Hepatocyte (in vitro differentiated cells): ENCODE measurements at regions not wholly inside any gene's neighbourhood (a gene's known extent, or its start where the extent isn't known, plus 50 kb on each side); places are given as distances from the start of the nearest gene placed in this dataset.

ENCODE experiments used
- DNase-seq: peaks from one replicate; pipeline ENCODE4 v3.0.0-alpha.2; 2016; ENCODE audit warnings: low spot score
- H2AFZ ChIP-seq: fragments of 200-600 bp; sonication (generic); 2 replicates; pipeline ENCODE4 v1.6.0; 2016; ENCODE audit warnings: antibody characterized with exemption, mild to moderate bottlenecking
- H3K27ac ChIP-seq: fragments of 200-600 bp; sonication (generic); 2 replicates; pipeline ENCODE4 v1.5.1; 2016; ENCODE audit warnings: mild to moderate bottlenecking
- H3K27me3 ChIP-seq: fragments of 200-600 bp; sonication (generic); 2 replicates; pipeline ENCODE4 v1.6.1; 2016
- H3K36me3 ChIP-seq: fragments of 200-600 bp; sonication (generic); replicated peaks from 2 replicates; pipeline ENCODE4 v1.5.1; 2016; ENCODE audit warnings: low read depth; ENCODE audit not compliant: insufficient read depth
- H3K4me1 ChIP-seq: fragments of 200-600 bp; sonication (generic); 2 replicates; pipeline ENCODE4 v1.5.1; 2016; ENCODE audit warnings: mild to moderate bottlenecking, moderate library complexity; ENCODE audit not compliant: insufficient read depth
- H3K4me2 ChIP-seq: fragments of 200-600 bp; sonication (generic); 2 replicates; pipeline ENCODE4 v1.6.0; 2016
- H3K4me3 ChIP-seq: fragments of 200-600 bp; sonication (generic); 2 replicates; pipeline ENCODE4 v1.5.1; 2016; ENCODE audit warnings: mild to moderate bottlenecking
- H3K79me2 ChIP-seq: fragments of 200-600 bp; sonication (generic); 2 replicates; pipeline ENCODE4 v1.6.0; 2017; ENCODE audit warnings: mild to moderate bottlenecking
- H3K9me2 ChIP-seq: fragments of 200-600 bp; sonication (generic); replicated peaks from 2 replicates; pipeline ENCODE4 v1.6.0; 2017; ENCODE audit warnings: mild to moderate bottlenecking; ENCODE audit not compliant: insufficient read depth
- H3K9me3 ChIP-seq: fragments of 200-600 bp; sonication (generic); 2 replicates; pipeline ENCODE4 v1.5.1; 2016; ENCODE audit warnings: low read depth, mild to moderate bottlenecking
- H4K20me1 ChIP-seq: fragments of 200-600 bp; sonication (generic); 2 replicates; pipeline ENCODE4 v1.6.0; 2016; ENCODE audit warnings: mild to moderate bottlenecking; ENCODE audit not compliant: insufficient read depth, poor library complexity, severe bottlenecking
- EZH2 ChIP-seq: fragments of 200-600 bp; sonication (generic); IDR thresholded peaks from 2 replicates; pipeline ENCODE4 v1.6.1; 2016; ENCODE audit warnings: antibody characterized with exemption, mild to moderate bottlenecking, borderline replicate concordance
- EZH2phosphoT487 ChIP-seq: fragments of 200-600 bp; sonication (generic); IDR thresholded peaks from one replicate; pipeline ENCODE4 v1.6.1; 2018; ENCODE audit warnings: antibody characterized with exemption, mild to moderate bottlenecking, low read depth, moderate library complexity; ENCODE audit not compliant: unreplicated experiment, severe bottlenecking
- WGBS: methylation state at CpG from one replicate; pipeline ENCODE4 v1.1.6; 2016; ENCODE audit warnings: low lambda C conversion rate; ENCODE audit errors: missing lambda C conversion rate; 5-methylcytosine and 5-hydroxymethylcytosine counted together
- TF ChIP-seq, protein P1 (sequence below): fragments of 200-600 bp; sonication (generic); IDR thresholded peaks from 2 replicates; pipeline ENCODE4 v1.5.1; 2016; ENCODE audit warnings: antibody characterized with exemption, mild to moderate bottlenecking; ENCODE audit not compliant: poor library complexity

DNA sequence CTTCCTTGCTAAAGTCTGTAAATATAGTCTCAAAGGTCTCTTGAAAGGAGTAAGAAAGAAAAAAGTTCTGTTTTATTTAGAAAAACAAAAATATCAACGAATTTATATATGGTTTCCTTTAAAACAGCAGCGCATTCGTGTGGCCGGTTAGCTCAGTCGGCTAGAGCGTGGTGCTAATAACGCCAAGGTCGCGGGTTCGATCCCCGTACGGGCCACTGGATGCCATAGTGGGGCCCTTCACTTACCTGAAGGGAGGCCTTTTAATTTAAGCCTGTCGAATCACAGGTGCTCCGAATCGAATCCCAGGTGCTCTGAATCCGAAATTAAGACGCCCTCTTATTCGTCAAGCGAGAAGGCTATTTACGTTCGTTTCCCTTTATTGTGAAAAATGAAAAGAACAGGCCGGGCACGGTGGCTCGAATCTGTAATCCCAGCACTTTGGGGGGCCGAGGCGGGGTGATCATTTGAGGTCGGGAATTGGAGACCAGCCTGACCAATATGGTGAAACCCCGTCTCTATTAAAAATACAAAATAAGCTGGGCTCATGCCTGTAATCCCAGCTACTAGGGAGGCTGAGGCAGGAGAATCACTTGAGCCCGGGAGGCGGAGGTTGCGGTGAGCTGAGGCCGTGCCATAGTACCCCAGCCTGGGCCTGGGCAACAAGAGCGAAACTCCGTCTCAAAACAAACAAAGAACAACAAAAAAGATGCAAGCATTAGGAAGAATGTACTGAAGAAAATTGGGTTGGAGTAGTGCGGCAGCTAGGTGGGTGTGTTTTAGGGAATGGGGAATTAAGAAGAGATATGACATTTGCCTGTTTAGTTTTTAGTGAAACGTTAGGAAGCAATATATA, 195.8 kb upstream of the ZNF184 start:
- Histone ChIP-seq H3K4me1 (peaks cover 17% of the 10 kb centered on the region), H3K36me3 (no peaks in the 10 kb centered on the region), H4K20me1 (no peaks in the 10 kb centered on the region), H3K4me3 (peak overlapping the region; percentile 7), H3K27ac (no peak overlapping the region), H3K9me2 (no peaks in the 10 kb centered on the region), H3K9me3 (no peaks in the 10 kb centered on the region), H3K4me2 (peak overlapping the region; percentile 76), H2AFZ (peak overlapping the region; percentile 36), H3K27me3 (peaks cover 26% of the 10 kb centered on the region), H3K79me2 (no peaks in the 10 kb centered on the region)
- peak; percentile 79 for DNase-seq
- WGBS: 3% methylated on average over 36 of the region's 36 CpGs
- TF ChIP-seq EZH2phosphoT487: no peak
- no peak for TF ChIP-seq EZH2
- TF ChIP-seq, protein P1, sequence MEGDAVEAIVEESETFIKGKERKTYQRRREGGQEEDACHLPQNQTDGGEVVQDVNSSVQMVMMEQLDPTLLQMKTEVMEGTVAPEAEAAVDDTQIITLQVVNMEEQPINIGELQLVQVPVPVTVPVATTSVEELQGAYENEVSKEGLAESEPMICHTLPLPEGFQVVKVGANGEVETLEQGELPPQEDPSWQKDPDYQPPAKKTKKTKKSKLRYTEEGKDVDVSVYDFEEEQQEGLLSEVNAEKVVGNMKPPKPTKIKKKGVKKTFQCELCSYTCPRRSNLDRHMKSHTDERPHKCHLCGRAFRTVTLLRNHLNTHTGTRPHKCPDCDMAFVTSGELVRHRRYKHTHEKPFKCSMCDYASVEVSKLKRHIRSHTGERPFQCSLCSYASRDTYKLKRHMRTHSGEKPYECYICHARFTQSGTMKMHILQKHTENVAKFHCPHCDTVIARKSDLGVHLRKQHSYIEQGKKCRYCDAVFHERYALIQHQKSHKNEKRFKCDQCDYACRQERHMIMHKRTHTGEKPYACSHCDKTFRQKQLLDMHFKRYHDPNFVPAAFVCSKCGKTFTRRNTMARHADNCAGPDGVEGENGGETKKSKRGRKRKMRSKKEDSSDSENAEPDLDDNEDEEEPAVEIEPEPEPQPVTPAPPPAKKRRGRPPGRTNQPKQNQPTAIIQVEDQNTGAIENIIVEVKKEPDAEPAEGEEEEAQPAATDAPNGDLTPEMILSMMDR: no peak

DNA sequence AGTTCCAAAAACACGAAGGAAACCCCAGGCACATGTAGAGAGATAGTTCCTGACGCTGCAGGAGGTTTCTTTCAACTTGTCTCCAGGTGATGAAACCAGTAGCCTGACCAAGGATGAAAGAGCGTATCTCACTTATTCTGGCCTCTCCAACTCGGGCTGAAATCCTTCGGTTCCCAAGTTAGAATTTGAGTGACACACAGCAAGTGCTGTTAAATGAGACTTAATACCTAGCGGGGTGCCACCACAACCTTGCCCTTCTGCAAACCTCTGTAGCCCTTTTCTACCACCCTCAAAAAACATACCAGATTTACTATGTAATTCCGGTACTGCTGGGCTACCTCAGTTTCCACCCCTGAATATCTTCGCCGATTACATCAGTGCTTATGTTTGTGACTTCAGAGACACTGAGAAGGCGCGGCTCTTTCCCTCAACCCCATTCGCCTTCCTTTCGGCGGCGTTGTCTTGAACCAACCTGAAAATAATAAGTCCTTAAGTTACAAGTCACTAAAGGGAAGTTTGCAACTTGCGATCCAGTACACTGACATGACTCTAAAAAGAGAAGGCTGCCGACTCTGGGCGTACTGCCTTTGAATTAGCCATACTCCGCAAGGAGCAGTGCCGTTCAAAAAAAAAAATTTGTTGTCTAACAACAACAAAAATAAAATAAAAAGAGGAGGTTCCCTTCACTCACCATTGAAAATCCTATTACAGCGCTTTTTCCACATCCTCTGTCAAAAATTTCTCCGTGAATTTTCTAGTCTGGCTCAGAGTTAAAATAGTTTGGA, 194.9 kb upstream of the ZNF184 start:
- Histone ChIP-seq H3K9me2 (no peaks in the 10 kb centered on the region), H3K27ac (no peak overlapping the region), H3K4me2 (peak overlapping the region; percentile 76), H2AFZ (peak overlapping the region; percentile 2), H3K4me1 (peaks cover 17% of the 10 kb centered on the region), H3K9me3 (no peaks in the 10 kb centered on the region), H4K20me1 (no peaks in the 10 kb centered on the region), H3K4me3 (peak overlapping the region; percentile 7), H3K27me3 (peaks cover 26% of the 10 kb centered on the region), H3K36me3 (no peaks in the 10 kb centered on the region), H3K79me2 (no peaks in the 10 kb centered on the region)
- WGBS: 2% methylated on average over 22 of the region's 22 CpGs
- TF ChIP-seq, protein P1: no peak
- peak; percentile 35 for TF ChIP-seq EZH2
- no peak for DNase-seq

DNA sequence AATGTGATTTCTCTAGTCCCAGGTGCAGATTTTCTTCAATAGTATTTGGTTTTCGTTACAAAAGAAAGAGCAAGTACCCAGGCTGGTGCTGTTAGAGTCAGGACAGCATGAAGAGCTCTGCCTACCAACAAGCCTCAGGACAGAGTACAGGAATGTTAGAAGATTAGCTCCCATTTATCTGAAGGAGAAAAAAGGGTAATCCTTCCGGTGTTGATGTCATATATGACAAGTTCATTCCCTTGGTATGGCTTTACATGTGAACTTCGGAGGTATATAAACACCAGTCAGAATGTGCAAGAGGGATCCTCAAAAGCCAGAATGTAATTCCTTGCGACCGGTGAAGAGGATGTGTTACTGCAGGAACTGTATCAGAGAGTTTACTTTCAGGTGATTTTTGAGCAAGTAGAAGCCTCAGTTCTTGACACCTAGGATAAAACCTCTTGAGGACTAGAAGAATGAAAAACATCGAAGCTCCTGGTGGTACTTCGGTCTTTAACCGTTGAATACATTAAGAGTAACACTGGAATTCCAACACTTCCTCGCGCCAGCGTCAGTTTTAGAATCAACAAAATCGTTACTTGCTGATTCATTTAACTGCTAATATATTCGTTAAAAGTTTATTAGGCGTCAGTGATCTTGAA, 194.2 kb upstream of the ZNF184 start:
- TF ChIP-seq EZH2: no peak
- TF ChIP-seq, protein P1: no peak
- no peak for TF ChIP-seq EZH2phosphoT487
- Histone ChIP-seq H3K9me2 (no peaks in the 10 kb centered on the region), H3K36me3 (no peaks in the 10 kb centered on the region), H3K4me2 (peak overlapping the region; percentile 76), H4K20me1 (no peaks in the 10 kb centered on the region), H3K4me3 (peak overlapping the region; percentile 7), H3K27ac (no peak overlapping the region), H3K9me3 (no peaks in the 10 kb centered on the region), H3K27me3 (peaks cover 26% of the 10 kb centered on the region), H3K4me1 (peaks cover 17% of the 10 kb centered on the region), H2AFZ (peak overlapping the region; percentile 2), H3K79me2 (no peaks in the 10 kb centered on the region)
- 6% methylated on average over 14 of the region's 14 CpGs for WGBS
- DNase-seq: no peak
